ENCODE measurements at regions not wholly inside any gene's neighbourhood (a gene's known extent, or its start where the extent isn't known, plus 50 kb on each side); places are given as distances from the start of the nearest gene placed in this dataset.

GRCh38 chr4:166323250-166323649 lies 450.2 kb downstream of the TLL1 start (continued):
- TF ChIP-seq CBX5 (IDR thresholded peaks at IDR 0.05; ENCODE audit: low read depth, low read length) (no peak), MAFK (IDR thresholded peaks at IDR 0.05; ENCODE audit: low read depth, low read length) (no peak), SP4 (IDR thresholded peaks at IDR 0.05; ENCODE audit: low read length) (no peak), CHD2 (IDR thresholded peaks at IDR 0.05; ENCODE audit: low read length) (no peak), POLR2A (IDR thresholded peaks at IDR 0.05; ENCODE audit: control extremely low read depth in 1 of 2, low read depth in 2 of 2, low read length in 2 of 2) (no peak), CHD1 (IDR thresholded peaks at IDR 0.05; ENCODE audit: low read depth, low read length) (no peak)
